Renal cortical epithelial cell (primary cell): ENCODE measurements at regions not wholly inside any gene's neighbourhood (a gene's known extent, or its start where the extent isn't known, plus 50 kb on each side); places are given as distances from the start of the nearest gene placed in this dataset.
"Not testable (repeated sequence)": the region's sequence is repeated elsewhere in the genome, so short reads cannot be mapped to it uniquely, and the experiment has no call there.

Experiments
- DNase-seq: peaks from one replicate; pipeline ENCODE4 v3.0.0-alpha.2; 2011; ENCODE audit warnings: low read depth

DNA sequence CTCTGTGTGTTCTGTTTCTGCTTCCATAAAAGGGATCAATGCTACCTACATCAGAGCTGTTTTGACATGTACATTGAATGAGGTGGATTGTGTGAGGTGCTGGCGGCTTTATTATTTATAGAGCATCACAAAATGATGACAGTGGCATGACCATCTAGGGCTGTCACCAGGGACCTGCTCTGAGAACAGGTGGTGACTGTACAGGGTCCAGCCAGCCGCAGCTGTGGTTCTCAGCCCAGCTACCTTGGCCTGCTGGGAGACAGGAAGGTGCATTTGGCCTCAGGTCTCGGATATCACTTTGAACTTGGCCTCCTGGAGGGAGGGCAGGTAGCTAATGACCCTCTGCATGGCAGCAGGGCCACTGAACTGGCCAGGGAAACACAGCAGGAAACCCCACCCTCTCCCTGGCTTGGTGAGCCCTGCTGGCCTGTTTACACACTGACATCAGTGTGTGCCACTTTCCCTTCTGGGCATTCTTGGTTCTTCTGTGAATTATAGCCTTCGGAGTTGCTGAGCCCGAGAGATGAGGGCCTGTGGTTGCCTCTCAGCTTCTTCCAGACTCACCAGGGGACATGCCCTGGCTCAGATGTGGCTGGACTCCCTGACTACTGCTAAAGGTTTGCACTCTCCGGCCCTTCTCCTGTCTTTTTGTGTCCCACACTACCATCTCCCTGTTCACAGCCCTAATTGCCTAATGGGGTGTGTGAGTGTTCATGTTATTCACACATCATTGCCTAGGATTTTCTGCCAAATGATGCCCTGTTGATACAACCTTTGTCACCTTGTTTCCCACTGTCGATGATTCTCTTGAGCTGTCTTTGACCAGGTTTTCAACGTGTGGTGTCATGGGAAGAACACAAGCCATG, 109.2 kb upstream of the RAB12 start:
- DNase-seq: peak; percentile 14

DNA sequence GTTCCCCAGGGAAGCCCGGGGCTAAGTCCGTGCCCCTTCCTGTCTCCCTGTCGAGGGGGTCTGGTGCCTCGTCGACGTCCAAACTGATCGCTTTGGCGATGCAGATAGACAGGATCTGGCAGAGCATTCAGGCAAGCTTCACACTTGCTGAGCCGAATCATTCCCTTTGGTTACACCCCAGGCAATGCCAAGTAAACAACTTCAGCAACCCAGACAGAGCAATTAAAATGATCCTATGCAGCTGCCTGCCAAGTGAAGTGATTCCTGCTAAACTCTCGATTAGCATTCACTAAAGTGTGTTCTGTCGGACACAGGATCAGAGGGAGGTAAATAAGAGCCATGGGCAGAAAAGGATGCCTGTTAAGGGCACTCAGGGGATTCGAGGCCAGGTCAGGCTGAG, 108.2 kb upstream of the RAB12 start:
- DNase-seq: peak; percentile 44

DNA sequence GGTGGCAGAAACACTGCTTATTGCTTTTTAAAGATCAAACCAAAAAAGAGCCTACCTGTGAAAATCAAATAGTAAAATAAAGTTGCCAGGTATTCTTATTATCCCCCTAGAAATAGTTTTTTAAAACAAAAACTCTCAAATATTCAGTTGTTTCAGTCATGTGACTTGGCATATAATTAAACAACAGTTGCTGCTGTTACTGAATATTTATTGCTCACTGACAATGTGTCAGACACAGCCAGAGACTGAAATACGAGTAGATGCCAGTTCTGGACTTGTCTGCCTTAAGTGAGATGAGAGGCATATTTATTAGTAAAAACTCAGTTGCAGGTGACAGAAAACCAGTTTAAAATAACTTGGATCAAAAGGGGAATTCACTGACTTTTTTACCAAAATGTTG, 106.0 kb upstream of the RAB12 start:
- DNase-seq: no peak

DNA sequence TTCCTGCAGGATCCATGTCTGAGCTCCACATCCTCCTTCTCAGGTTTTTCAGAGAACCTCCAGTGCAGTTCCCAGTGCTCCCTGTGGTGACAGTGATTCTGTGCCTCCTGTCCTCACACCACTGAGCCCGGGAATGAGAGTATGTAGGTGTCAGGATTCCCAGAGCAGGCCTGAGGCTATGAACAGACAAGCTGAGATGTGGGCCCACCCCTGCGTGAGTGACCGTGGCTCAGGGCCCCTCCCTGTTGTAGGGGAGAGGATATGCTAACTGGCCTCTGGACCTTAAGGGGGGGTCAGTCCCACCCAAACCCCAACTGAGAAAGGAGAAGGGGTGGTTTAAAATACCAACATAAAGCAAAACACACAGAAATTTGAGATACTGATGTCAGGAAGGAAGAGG, 104.8 kb upstream of the RAB12 start:
- DNase-seq: no peak

DNA sequence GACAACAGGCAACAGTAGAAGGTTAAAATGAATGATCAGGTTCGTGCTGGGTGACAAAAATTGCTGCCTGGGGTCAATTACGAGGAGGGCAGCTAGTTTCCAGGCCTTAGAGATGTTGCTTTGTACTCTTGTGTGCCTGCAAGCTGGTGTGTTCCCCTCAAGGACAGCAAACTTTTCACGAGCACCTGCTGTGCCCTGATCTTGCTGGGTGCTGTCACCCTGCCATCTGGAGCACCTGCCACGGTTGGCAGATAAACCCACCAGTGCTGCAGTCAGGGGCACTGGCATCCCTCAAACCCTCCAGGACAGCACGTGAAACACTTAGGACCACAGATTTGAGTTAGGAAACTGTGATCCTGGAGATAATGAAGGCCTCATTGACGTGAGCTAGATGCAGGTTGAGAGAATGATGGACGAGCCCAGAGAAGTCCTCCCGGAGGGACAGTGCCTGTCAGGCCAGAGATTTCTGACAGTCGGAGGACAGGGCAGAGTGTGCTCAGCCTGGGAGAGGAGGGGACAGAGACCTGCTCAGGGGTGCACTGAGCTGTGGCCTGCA, 104.3 kb upstream of the RAB12 start:
- DNase-seq: no peak

DNA sequence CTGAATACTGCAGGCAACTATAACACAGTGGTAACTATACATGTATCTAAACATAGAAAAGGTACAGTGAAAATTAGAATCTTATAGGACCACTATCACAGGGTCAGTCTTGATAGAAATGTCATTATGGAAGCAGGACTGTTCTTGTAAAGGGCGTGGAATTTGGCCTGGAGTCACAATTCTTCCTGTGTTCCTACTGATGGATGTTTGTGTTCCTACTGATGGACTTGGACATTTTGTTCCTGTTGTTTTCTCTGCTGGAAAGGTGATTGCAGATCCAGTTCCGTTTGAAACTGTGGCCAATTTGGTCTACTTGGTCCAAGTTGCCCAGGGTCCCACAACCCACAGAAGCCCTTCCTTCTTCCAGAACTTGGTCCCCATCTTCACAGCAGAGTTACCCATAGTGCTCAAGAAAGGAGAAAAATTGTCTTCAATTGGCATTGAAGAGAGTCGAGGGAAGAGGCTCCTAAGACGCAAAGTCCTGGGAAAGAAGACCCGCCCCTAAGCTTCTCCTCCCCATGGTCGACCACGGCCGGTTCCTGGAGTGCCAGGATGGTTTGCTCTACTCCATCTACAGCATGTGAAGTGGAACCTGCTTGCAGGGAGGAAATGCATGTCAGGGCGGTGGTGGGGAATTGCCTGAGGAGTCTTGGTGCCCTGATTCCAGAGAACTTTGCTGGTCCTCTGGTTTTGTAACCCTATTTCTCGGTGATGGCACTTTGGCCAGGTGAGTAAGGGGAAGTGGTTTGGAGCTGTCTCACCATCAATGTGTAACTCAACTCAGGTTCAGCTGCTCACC, 102.8 kb upstream of the RAB12 start:
- no peak for DNase-seq

DNA sequence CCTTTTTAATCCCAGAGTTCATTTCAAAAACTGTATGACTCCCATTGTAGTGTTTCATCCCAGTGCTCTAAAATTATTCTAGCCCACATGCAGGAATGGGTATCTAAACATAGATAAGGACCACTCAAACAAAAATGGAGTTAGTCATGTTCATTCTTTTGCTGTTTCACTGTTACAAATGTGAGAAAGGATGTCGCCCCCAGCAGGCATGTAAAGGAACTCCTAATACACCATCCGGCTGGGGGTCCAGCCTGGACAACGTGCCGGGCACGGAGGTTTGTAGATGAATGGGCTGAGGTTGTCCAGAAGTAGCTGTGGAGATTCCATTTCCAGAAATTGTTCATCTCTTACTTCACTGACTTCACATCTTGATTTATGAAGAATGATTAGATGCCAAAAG, 101.9 kb upstream of the RAB12 start:
- DNase-seq: no peak

DNA sequence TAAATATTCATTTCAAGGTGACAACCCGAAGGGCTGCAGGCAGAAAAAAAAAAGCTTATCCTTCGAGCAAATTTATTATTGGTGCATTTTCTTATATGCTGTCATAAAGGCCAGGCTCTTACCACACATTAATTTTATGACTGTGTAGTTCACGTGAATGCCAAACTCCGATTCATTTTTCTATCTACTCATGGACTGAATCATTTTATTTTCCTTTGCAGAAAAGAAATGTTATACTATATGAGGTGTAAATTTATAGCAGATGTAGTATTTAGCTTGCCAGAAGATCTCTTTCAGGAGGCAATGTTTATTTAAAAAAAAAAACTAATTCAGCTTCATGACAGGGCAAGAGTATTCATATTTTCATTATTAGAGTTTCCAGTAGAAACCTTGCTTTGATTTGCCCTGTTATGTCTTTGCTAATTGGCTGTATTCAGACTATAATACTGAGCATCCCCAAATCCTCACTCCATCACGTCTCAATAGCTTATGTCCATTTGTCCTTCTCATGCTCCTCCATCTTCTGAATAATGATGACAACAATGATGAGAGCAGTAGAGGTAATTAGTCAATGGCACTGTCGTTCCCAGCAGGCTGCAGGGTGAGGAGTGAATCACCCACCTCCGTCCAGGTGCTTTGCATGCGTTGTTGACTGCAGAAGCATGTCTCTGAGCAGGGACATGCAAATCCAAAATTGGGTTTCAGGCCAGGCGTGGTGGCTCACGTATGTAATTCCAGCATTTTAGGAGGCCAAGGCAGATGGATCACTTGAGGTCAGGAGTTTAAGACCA, 101.1 kb upstream of the RAB12 start:
- DNase-seq: no peak

DNA sequence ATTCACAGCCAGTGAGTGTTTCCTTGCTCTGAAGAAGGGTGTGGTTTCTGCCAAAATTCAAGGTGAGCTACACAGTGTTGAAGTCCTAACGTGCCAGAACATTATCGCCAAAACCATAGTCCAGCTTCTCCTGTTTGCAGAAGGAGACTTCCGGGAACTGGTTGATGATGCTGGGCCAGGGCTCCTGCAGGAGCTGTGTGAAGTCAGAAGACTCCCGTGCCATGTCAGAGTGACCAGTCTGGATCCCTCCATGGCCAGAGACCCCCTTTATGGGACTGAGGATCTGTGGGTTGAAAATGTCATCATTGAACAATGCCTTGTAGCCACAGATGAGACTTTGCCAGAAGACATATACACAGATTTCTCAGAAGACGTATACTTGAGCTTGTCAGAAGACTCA, 96.0 kb upstream of the RAB12 start:
- no peak for DNase-seq

DNA sequence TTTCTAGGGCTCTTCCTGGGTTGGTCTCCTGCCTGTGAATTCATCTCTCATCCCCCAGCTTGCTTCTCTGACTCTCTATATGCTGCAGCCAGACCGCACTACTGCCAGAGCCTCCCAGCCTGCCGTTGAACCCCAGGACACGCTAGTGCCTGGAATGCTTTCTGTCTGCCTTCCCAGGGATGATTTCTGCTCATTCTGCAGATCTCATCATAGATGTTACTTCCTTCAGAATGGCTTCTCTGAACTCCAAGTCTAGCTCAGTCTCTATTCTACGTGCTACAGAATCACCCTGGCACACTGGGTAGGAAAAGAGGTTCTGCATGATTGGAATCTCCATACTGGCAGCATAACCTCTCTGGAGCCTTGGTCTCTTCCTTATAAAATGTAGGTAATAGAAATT, 94.8 kb upstream of the RAB12 start:
- DNase-seq: no peak

DNA sequence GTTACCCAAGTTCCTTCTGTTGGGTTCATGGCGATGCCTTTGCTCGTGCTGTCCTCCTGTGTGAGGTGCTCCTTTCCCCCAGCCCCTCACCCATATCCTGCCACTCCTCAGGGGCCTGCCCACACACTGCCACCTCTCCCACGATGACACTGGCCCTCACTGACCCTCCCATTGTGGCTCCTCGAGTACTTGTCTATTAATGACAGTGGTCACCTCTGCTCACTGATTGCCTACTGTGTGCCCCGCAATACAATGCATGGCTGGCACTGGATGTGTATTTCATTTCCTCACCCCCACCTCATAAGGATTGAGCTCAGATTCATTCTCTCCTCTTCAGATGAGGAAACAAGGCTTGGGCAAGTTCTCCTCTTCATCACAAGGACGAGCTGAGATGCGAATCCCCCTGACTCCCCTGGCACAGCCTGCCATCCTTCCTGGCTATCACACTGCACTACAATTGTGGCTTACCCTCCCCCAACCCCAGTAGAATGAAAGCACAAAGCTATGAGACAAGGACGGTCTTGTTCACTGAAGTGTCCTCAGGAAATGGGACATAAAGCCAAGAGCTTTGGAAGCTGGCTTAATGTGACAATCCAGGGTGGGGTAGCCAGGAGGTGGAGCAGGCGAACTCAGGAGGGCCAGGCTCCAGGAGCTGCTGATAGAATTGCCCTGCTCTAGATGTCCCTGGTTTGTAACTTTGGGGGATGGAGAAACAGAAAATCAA, 93.9 kb upstream of the RAB12 start:
- no peak for DNase-seq

DNA sequence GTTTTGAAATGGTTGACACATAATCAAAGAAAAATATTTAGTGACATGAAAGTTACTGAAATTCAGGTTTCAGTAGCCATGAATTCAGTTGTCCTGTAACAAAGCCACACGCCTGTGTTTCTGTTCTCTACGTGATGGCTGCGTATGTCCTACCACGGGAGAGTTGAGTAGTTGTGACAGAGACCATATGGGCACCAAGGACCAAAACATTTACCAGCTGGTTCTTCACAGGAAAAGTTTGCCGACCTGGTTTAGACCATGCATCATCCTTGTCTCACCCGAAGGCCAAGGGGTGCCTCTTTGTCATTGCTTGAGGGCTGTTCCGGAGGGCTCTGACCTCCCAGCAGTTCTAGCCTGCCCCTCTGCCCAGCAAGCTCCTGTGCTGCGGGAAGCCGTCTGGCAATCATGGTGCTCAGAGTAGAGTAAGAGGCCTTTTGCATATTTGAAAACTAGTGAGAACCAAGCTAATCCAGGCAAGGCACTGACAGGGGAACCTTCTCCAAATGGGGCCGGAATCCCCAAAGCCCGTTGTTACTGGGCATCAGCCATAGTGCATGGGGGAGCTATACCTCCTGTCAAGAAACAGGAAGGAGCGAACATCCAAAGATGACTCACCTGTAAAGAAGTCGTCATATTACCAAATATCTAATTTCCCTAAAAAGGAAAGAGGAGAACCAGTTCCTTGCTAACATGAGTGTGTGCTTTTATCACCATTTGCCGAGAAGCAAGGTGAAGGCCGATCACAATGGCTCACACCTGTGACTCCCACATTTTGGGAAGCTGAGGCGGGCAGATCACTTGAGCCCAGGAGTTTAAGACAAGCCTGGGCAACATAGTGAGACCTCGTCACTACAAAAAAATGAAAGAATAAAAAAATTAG, 92.6 kb upstream of the RAB12 start:
- no peak for DNase-seq

DNA sequence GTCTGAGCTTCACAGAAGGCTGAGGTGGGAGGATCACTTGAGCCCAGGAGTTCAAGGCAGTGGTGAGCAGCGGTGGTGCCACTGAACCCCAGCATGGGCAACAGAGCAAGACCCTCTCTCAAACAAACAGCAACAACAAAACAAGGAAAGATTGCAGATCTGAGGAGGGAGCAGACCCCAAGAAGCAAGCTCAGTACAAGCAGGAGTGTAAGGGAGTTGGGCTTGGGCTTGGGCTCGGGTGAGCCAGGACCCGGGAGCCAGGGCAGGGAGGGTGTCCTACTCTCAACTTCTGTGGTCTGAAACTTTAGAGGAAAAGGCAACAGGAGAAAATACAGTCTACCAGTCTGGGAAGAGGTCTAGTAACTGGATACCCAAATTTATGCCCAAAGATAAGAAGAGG, 92.0 kb upstream of the RAB12 start:
- DNase-seq: no peak

DNA sequence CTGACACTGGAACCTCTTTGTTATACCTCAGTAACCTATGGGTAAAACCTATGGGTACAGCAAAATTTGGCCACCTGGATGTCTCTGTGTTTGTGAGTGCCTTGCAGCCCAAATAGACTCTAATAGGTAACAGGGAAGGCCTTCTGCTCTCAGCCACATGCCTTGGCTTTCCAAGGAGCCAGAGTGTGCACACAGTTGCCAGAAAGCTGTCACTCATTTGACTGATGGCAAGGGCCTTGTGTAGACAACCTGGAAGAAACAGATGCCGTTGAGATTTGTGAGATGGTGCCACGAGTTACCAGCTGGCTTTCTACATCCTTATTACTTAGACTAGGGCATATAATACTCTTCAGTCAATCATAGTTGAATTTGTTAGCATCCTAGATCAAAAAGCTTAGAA, 90.1 kb upstream of the RAB12 start:
- DNase-seq: no peak

DNA sequence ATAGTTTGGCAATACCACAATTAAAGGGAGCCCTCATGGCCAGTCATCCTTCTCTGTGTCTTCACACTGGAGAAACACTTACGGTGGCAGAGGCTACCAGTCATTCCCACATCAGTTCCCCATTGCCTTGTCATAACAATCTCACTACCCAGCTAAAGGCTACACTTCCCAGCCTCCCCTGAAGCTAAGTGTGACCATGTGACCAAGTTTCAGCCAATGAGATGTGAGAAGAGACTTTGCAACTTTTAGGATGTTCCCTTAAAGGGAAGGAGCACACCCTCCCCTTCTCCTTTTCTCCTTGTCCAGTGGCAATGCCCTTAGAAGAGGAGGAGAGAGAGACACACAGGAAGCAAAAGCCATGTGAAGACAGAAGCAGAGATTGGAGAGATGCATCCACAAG, 89.0 kb upstream of the RAB12 start:
- DNase-seq: no peak

DNA sequence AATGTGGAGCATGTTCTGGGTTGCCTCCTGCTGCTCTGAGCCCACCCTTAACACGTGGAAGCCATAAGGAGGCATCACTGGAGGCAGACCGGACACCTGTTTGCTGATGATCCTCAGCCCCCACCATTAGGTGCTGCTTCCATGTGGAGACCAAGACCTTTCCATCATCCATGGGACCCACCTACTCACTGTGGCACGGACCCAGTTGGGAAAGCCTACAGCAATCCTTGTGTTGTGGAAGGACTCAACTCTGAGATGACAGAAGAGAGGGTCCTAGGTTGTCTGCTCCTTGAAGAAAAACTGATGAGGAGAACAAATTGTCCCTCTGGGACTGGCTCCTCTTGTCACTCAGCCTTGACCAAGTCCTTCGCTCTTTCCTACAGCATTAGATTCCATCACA, 86.5 kb upstream of the RAB12 start:
- DNase-seq: no peak

DNA sequence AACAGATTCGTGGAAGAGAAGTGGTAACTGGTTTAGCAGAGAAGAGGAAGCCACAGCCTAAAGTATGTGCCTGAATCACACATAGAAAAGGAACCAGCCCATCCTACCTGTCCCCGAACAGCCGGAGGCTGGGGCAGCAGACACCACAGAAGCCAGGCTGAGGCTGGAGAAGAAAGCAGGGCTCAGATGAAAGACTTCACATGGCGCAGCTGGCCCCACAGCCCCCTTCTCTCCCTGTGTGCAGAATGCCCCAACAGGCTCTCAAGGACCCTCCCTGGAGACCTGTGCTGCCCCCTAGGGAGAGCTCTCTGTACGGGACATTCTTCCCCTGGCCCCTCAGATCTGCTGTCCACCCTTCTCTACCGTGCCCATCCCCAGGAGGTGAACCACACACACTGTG, 83.5 kb upstream of the RAB12 start:
- DNase-seq: no peak

DNA sequence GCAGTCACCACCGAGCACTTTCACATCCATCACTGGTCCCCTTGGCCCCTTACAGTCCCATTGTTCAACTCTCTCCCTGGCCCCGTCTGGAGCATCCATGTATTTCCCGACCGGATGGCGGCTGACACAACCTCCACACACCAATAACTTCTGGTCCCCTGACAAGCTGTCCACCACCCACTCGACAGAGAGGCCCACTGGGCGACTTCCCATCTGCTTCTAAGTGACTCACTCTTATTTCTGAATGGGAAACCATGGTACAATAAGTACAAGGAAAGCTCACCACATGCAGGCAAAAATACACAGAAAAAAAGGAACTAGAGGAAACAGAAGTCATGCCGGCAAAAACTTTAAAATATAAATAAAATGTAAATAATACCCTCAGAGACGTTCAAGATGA, 82.9 kb upstream of the RAB12 start:
- no peak for DNase-seq

DNA sequence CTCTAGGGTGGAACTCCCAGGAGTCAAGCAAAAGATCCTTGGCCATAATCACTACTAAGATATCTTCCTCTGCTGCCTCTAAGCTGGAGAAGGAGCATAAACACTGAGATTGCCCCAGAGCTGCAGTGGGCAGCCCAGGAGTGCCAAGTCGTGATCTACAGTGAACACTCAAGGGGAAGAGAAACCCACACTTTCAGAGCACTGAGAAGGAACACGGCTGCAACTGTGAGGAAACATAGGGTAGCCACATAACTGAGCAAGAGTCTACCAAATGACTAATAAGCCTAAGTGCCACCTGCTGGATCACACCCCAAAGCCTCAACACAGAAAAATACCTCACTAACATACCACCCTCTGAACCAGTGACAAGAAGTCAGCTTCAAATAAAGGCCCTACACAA, 79.6 kb upstream of the RAB12 start:
- DNase-seq: no peak

DNA sequence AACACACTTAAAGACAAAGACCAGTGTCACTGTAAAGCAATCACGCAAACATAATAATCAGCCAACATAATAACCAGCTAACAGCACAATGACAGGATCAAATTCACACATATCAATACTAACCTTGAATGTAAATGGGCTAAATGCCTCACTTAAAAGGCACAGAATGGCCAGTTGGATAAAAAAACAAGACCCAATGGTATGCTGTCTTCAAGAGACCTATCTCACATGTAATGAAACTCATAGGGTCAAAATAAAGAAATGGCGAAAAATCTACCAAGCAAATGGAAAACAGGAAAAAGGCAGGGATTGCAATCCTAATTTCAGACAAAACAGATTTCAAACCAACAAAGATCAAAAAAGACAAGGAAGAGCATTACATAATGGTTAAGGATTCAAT, 78.2 kb upstream of the RAB12 start:
- DNase-seq: not testable (repeated sequence)

DNA sequence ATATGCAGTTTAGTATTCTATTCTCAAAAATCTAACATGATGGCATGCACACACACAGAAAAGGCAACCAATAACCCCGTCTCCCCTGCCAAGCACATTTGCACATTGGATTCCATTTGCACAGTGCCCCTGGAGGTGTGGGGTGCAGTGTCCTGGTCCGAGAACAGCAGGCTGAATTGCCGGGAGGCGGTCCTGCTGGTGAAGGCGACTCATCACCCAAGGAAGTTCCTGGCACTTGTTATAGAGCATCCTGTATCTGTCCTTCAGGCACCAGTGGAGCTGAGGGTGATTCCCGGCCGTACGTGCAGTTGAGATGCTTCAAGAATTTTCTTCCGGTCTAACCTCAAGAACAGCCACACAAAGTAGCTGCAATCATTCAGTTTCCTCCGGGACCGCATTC, 73.0 kb upstream of the RAB12 start:
- peak; percentile 6 for DNase-seq
